Kidney (tissue), 13 donors: ENCODE measurements at regions not wholly inside any gene's neighbourhood (a gene's known extent, or its start where the extent isn't known, plus 50 kb on each side); places are given as distances from the start of the nearest gene placed in this dataset.

Experiments used
- DNase-seq, 5 donors: peaks; one replicate each; pipeline ENCODE4 v3.0.0-alpha.2; 2013 to 2020
- FAIRE-seq: peaks from 2 replicates; lab custom pipeline; 2012; peaks lifted over from hg19 to GRCh38; lab: Jason Lieb, UNC
- H3K27ac ChIP-seq, 2 donors: one replicate each; pipeline ENCODE4 v1.7.0; 2013; ENCODE audit warnings: low read depth in 2 of 2, low read length in 2 of 2, inconsistent platforms in 1 of 2
- H3K27me3 ChIP-seq: one replicate; pipeline ENCODE4 v1.7.1; 2013; ENCODE audit warnings: low read length, inconsistent platforms; ENCODE audit not compliant: control insufficient read depth, insufficient read depth
- H3K36me3 ChIP-seq, 3 donors: one replicate each; pipeline versions ENCODE4 v1.7.0 to v1.7.1; 2013; ENCODE audit warnings: low read length in 3 of 3, control low read depth in 1 of 3, inconsistent platforms in 1 of 3; ENCODE audit not compliant: insufficient read depth in 3 of 3, control insufficient read depth in 2 of 3
- H3K4me1 ChIP-seq, 3 donors: one replicate each; pipeline versions ENCODE4 v1.7.0 to v1.7.1; 2013; ENCODE audit warnings: low read length in 3 of 3, inconsistent platforms in 1 of 3, low read depth in 1 of 3; ENCODE audit not compliant: control insufficient read depth in 2 of 3, insufficient read depth in 2 of 3
- H3K4me3 ChIP-seq, 3 donors: one replicate each; pipeline versions ENCODE4 v1.7.0 to v1.8.1; 2013; ENCODE audit warnings: low read length in 3 of 3, control low read depth in 1 of 3, inconsistent platforms in 1 of 3
- H3K9ac ChIP-seq, 3 donors: one replicate each; pipeline versions ENCODE4 v1.7.0 to v1.7.1; 2013; ENCODE audit warnings: low read length in 3 of 3, control low read depth in 1 of 3, inconsistent platforms in 1 of 3
- H3K9me3 ChIP-seq, 3 donors: one replicate each; pipeline versions ENCODE4 v1.7.0 to v1.7.1; 2013; ENCODE audit warnings: low read length in 3 of 3, control low read depth in 1 of 3, inconsistent platforms in 1 of 3; ENCODE audit not compliant: control insufficient read depth in 2 of 3, insufficient read depth in 1 of 3
- CTCF ChIP-seq: IDR thresholded peaks from 3 replicates; pipeline ENCODE4 v1.5.1; 2012; ENCODE audit warnings: mild to moderate bottlenecking, moderate library complexity, borderline replicate concordance; ENCODE audit not compliant: insufficient read depth; ENCODE audit errors: extremely low read depth
- intact Hi-C: fragments of 100-400 bp; cut with DNase I; formaldehyde crosslinking; loops from one replicate; pipeline ENCODE4 v1.11.1; 2022
- donor health status: control.
- donor health status: control.
- donor health status: control.
- donor health status: control.
- donor health status: control.
- donor health status: DM: yes; HTN: yes; CAD: no.
- donor health status: Normal renal cell carcinoma (clear cell type).

DNA sequence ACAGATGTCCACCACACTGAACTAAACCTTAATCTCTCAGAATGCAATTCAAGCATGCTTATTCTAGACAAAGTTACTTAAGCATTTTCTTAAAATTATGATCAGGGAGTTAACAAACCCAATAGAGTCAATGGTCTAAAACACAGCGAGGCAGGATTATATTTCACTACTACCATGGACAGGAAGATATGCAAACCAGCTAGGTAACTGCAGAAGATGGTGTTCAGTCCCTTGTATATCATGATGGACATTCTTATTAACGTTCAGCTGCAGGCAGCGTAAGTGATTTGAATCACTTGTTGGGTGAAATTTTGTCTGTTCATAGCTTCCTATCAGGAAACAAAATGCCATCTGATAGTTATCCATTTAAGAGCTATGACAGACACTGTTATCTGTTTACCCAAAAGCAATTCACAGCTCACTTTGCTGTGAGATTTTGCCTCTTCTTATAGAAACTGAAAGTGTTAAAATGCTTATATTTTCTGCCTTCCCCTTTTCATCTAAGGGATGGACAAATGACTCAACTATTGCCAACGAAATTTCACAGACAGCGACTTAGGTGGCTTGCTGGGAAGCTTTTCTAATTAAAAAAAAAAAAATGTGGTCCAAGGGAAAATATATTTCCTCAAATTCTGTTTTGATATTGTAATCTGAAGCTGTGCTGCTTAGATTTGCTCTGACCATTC, 591.9 kb downstream of the DACH1 start:
- TF ChIP-seq CTCF, result no peak
- peak in 1 of 5 donors; percentile 18 for DNase-seq
- no peak for FAIRE-seq
- no peaks in the 10 kb centered on the region for H3K9me3 ChIP-seq
- no peak overlapping the region for H3K9ac ChIP-seq
- no peaks in the 10 kb centered on the region for H3K4me1 ChIP-seq
- no peaks in the 10 kb centered on the region for H3K36me3 ChIP-seq
- intact Hi-C loops, result no loop called here
- no peak overlapping the region for H3K27ac ChIP-seq
- H3K27me3 ChIP-seq, result no peaks in the 10 kb centered on the region
- no peak overlapping the region for H3K4me3 ChIP-seq

DNA sequence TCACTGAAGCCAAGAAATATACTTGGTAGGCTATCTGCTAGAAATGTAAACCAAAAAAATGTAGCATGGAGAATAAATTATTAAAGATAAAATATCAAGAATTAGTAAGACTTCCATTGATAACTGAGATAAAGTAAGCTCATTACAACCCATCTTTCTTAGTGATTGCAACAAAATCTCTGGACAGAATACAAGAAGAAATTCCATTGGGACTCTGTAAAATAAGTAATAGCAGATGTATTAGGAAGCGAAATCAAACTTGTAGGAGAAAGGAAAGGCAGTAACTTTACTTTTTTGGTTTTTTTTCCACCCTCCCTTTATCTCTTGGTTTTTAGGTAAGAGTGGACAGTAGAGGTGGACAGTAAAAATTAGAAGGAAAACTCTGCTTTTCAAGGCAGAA, 605.7 kb downstream of the DACH1 start:
- DNase-seq (no peak), FAIRE-seq (no peak)
- Histone ChIP-seq H3K27ac (no peak overlapping the region), H3K9ac (no peak overlapping the region), H3K27me3 (no peaks in the 10 kb centered on the region), H3K9me3 (no peaks in the 10 kb centered on the region), H3K36me3 (no peaks in the 10 kb centered on the region), H3K4me1 (no peaks in the 10 kb centered on the region), H3K4me3 (no peak overlapping the region)
- TF ChIP-seq CTCF, result no peak
- intact Hi-C loops, result no loop called here

- no peaks in the 10 kb centered on the region for H3K4me1 ChIP-seq
- H3K9me3 ChIP-seq, result no peaks in the 10 kb centered on the region
- FAIRE-seq, result no peak
- H3K27me3 ChIP-seq, result no peaks in the 10 kb centered on the region
- H3K27ac ChIP-seq, result no peak overlapping the region
- no peak for DNase-seq
- H3K4me3 ChIP-seq, result no peak overlapping the region
- no peak overlapping the region for H3K9ac ChIP-seq
- H3K36me3 ChIP-seq, result no peaks in the 10 kb centered on the region
- TF ChIP-seq CTCF, result no peak
- intact Hi-C loops, result no loop called here
Observed at GRCh38 chr13:71260246-71260645, 606.8 kb downstream of the DACH1 start.

- FAIRE-seq, result no peak
Observed at GRCh38 chr13:71255633-71256032, 611.4 kb downstream of the DACH1 start.

More at GRCh38 chr13:71255633-71256032, 611.4 kb downstream of the DACH1 start:
- Histone ChIP-seq H3K36me3 (no peaks in the 10 kb centered on the region), H3K9me3 (no peaks in the 10 kb centered on the region), H3K27ac (no peak overlapping the region), H3K4me3 (no peak overlapping the region), H3K9ac (no peak overlapping the region), H3K27me3 (no peaks in the 10 kb centered on the region), H3K4me1 (peaks cover 0 to 3% (median 0%) of the 10 kb centered on the region in 3 donors)
- intact Hi-C loops, result no loop called here
- no peak for DNase-seq
- TF ChIP-seq CTCF, result no peak
